Endothelial cell of umbilical vein (primary cell): ENCODE measurements at regions not wholly inside any gene's neighbourhood (a gene's known extent, or its start where the extent isn't known, plus 50 kb on each side); places are given as distances from the start of the nearest gene placed in this dataset.

ENCODE experiments used
- BruUV-seq: library from RNA; stranded (reverse); fragments of 400-500 nt; replicated peaks from 2 replicates; lab custom pipeline; 2021; lab: Mats Ljungman, UMichigan
- CTCF ChIA-PET: fragments of 300-600, 350-600 bp; sonication (Branson Sonifier 250); formaldehyde crosslinking; loops from one replicate; lab custom pipeline; 2021; ENCODE audit warnings: antibody characterized with exemption, inconsistent platforms; lab: Charles Lee
- POLR2A ChIA-PET: fragments of 300-600, 350-600 bp; sonication (Branson Sonifier 250); formaldehyde crosslinking; loops from one replicate; lab custom pipeline; 2021; ENCODE audit warnings: antibody characterized with exemption, inconsistent platforms; lab: Charles Lee
- DNase-seq: peaks from one replicate; pipeline ENCODE4 v3.0.0-alpha.2; 2011; ENCODE audit warnings: low read depth, low spot score
- FAIRE-seq: peaks from 2 replicates; lab custom pipeline; 2011; peaks lifted over from hg19 to GRCh38; lab: Jason Lieb, UNC
- H2AFZ ChIP-seq: 2 replicates; pipeline ENCODE4 v1.6.0; 2012; ENCODE audit warnings: low read depth, low read length, control low read depth, inconsistent platforms
- H3K27ac ChIP-seq: 2 replicates; pipeline ENCODE4 v1.5.1; 2011; ENCODE audit warnings: low read depth, mild to moderate bottlenecking, control low read depth, low read length, moderate library complexity; ENCODE audit not compliant: insufficient read depth
- H3K27me3 ChIP-seq, 2 experiments: 2 replicates each; pipeline versions ENCODE4 v1.6.0 to v1.6.1; 2011; ENCODE audit warnings: low read length in 2 of 2, mixed read lengths in 1 of 2; ENCODE audit not compliant: control insufficient read depth in 2 of 2, insufficient read depth in 2 of 2
- H3K36me3 ChIP-seq, 2 experiments: 2 replicates in 1 of 2; 3 replicates in 1 of 2; pipeline ENCODE4 v1.5.1; 2011; ENCODE audit warnings: low read length in 2 of 2, mild to moderate bottlenecking in 1 of 2, moderate library complexity in 1 of 2; ENCODE audit not compliant: control insufficient read depth in 2 of 2, insufficient read depth in 2 of 2; ENCODE audit errors: extremely low read depth in 1 of 2
- H3K4me1 ChIP-seq: 3 replicates; pipeline ENCODE4 v1.5.1; 2011; ENCODE audit warnings: mild to moderate bottlenecking, low read length; ENCODE audit not compliant: control insufficient read depth, insufficient read depth; ENCODE audit errors: extremely low read depth
- H3K4me2 ChIP-seq: 2 replicates; pipeline ENCODE4 v1.6.1; 2011; ENCODE audit warnings: low read length, control low read depth, mixed read lengths; ENCODE audit not compliant: insufficient read depth
- H3K4me3 ChIP-seq, 3 experiments: fragments of 200-600 bp in 1 of 3; sonication (generic), shearing (Covaris generic) in 1 of 3; replicated peaks in 1 of 3; 2 replicates each; pipeline ENCODE4 v1.5.1; 2011 to 2016; ENCODE audit warnings: control low read depth in 3 of 3, low read length in 3 of 3, mild to moderate bottlenecking in 2 of 3, inconsistent platforms in 1 of 3, low read depth in 1 of 3, moderate library complexity in 1 of 3; ENCODE audit not compliant: insufficient read depth in 1 of 3
- H3K79me2 ChIP-seq: 2 replicates; pipeline ENCODE4 v1.6.0; 2012; ENCODE audit warnings: low read length, inconsistent platforms; ENCODE audit not compliant: control insufficient read depth, insufficient read depth
- H3K9ac ChIP-seq: replicated peaks from 2 replicates; pipeline ENCODE3; 2011; ENCODE audit warnings: low read length, control low read depth; ENCODE audit not compliant: insufficient read depth; ENCODE audit errors: extremely low read depth
- H3K9me1 ChIP-seq: replicated peaks from 3 replicates; pipeline ENCODE4 v1.6.0; 2011; ENCODE audit warnings: mild to moderate bottlenecking, low read length; ENCODE audit not compliant: control insufficient read depth, insufficient read depth; ENCODE audit errors: extremely low read depth
- H3K9me3 ChIP-seq: replicated peaks from 2 replicates; pipeline ENCODE4 v1.5.1; 2012; ENCODE audit warnings: low read length, inconsistent platforms; ENCODE audit not compliant: control insufficient read depth, insufficient read depth
- H4K20me1 ChIP-seq: replicated peaks from 2 replicates; pipeline ENCODE3; 2011; ENCODE audit warnings: mild to moderate bottlenecking, low read length; ENCODE audit not compliant: control insufficient read depth, insufficient read depth; ENCODE audit errors: extremely low read depth
- EZH2 ChIP-seq: IDR thresholded peaks from 2 replicates; pipeline ENCODE4 v1.6.1; 2012; ENCODE audit warnings: borderline replicate concordance, low read depth, mild to moderate bottlenecking, moderate library complexity, low read length, inconsistent platforms; ENCODE audit not compliant: severe bottlenecking
- GATA2 ChIP-seq: IDR thresholded peaks from 2 replicates; pipeline ENCODE4 v1.7.0; 2011; ENCODE audit warnings: low read depth, mild to moderate bottlenecking, moderate library complexity, mixed read lengths, low read length; ENCODE audit not compliant: insufficient read length, insufficient read depth
- JUN ChIP-seq: IDR thresholded peaks from 2 replicates; pipeline ENCODE4 v1.6.1; 2011; ENCODE audit warnings: borderline replicate concordance, low read depth; ENCODE audit not compliant: insufficient read length, insufficient read depth
- MAX ChIP-seq: IDR thresholded peaks from 2 replicates; pipeline ENCODE4 v1.6.1; 2011; ENCODE audit not compliant: insufficient read depth, insufficient read length
- MYC ChIP-seq: IDR thresholded peaks from one replicate; pipeline ENCODE4 v1.6.1; 2011; ENCODE audit warnings: mild to moderate bottlenecking, low read depth, low read length
- POLR2A ChIP-seq: IDR thresholded peaks from 2 replicates; pipeline ENCODE4 v1.6.1; 2012; ENCODE audit warnings: low read depth, mild to moderate bottlenecking, control low read depth, low read length
- POLR2AphosphoS5 ChIP-seq: IDR thresholded peaks from 2 replicates; pipeline ENCODE4 v1.6.1; 2012; ENCODE audit warnings: low read depth, mild to moderate bottlenecking, control low read depth, low read length, moderate library complexity; ENCODE audit not compliant: insufficient read depth
- dilution Hi-C: fragments of 300-500 bp; cut with MboI; formaldehyde crosslinking; loops from one replicate; pipeline ENCODE4 v1.15.0; 2019; ENCODE audit warnings: low sequenced_read_pairs; ENCODE audit not compliant: extremely low pct_ligation_motif_present
- intact Hi-C: fragments of 100-400 bp; cut with micrococcal nuclease; formaldehyde crosslinking; loops from one replicate; pipeline ENCODE4 v1.10.0; 2022
- TF ChIP-seq, protein P1 (sequence below), 2 donors: IDR thresholded peaks; 1 replicate in 1 of 2; 2 replicates in 1 of 2; pipeline ENCODE4 v1.5.1; 2011; ENCODE audit warnings: low read length in 2 of 2, mild to moderate bottlenecking in 2 of 2, moderate library complexity in 2 of 2, control low read depth in 1 of 2, inconsistent platforms in 1 of 2, low read depth in 1 of 2; ENCODE audit not compliant: insufficient read depth in 1 of 2; ENCODE audit errors: extremely low read depth in 1 of 2

DNA sequence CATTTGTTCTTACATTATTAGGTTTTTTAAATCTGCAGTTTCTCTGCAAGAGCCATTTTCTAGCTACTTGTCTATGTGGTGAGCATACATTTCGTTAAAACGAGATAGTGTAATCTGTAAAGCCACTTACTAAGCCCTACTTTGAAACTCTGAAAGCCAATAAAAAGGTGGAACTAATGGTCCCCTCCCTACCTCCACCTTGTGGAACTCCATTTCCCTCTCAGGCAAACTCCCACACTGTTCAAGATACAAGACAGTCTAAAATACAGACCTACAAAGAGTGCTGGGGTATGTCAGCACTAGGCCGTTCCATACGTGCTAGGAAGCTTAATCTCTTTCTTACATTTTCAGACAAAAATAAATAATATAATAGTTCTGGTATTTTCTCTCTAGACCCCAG, 74.1 kb downstream of the DUSP6 start:
- H3K4me2 ChIP-seq: no peak overlapping the region
- peaks cover 16% of the 10 kb centered on the region for H3K4me1 ChIP-seq
- no peaks in the 10 kb centered on the region for H3K9me3 ChIP-seq
- no peaks in the 10 kb centered on the region for H3K9me1 ChIP-seq
- no TSS peak for BruUV-seq
- ChIA-PET POLR2A (no interaction called here), CTCF (no interaction called here)
- H4K20me1 ChIP-seq: no peaks in the 10 kb centered on the region
- H3K27me3 ChIP-seq: no peaks in the 10 kb centered on the region
- no peak overlapping the region for H2AFZ ChIP-seq
- H3K4me3 ChIP-seq: no peak overlapping the region
- no peak overlapping the region for H3K27ac ChIP-seq
- dilution Hi-C loops (no loop called here), intact Hi-C loops (no loop called here)
- no peak overlapping the region for H3K9ac ChIP-seq
- FAIRE-seq (no peak), DNase-seq (no peak)
- no peak for TF ChIP-seq GATA2
- no peak for TF ChIP-seq MYC
- no peaks in the 10 kb centered on the region for H3K79me2 ChIP-seq
- H3K36me3 ChIP-seq: no peaks in the 10 kb centered on the region

DNA sequence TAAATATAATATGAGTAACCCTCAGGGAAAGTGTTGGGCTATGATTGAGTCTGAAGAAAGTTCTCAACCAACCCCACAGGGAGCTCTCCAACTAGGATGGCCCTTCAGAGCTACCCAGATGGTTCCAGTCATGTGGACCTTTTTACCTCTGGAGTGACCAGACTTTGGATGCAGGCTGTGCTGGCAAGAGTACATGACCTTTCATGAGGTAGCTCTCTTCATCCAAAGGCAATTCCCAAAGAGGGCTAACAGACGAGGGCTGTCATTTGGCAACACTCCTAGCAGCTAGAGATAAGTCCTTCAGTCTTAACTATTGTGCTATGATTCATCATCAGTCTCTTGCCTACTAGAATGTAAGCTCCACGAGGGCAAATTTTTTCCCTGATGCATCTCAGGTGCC, 75.4 kb downstream of the DUSP6 start:
- Histone ChIP-seq H3K4me2 (no peak overlapping the region), H3K9ac (no peak overlapping the region), H3K9me1 (no peaks in the 10 kb centered on the region), H3K79me2 (no peaks in the 10 kb centered on the region), H3K9me3 (no peaks in the 10 kb centered on the region), H3K27ac (no peak overlapping the region), H3K4me1 (peaks cover 16% of the 10 kb centered on the region), H2AFZ (no peak overlapping the region), H4K20me1 (no peaks in the 10 kb centered on the region), H3K27me3 (no peaks in the 10 kb centered on the region), H3K4me3 (no peak overlapping the region), H3K36me3 (no peaks in the 10 kb centered on the region)
- FAIRE-seq (no peak), DNase-seq (no peak)
- CTCF ChIA-PET: interaction anchor here (1.5 kb wide), 1 partner anchor 184 kb away, joined by 4 read pairs; no protein-coding TSS in a partner anchor
- TF ChIP-seq GATA2: no peak
- no peak for TF ChIP-seq EZH2
- TF ChIP-seq MYC: no peak
- TF ChIP-seq POLR2AphosphoS5: no peak
- no peak for TF ChIP-seq POLR2A
- TF ChIP-seq MAX: no peak
- TF ChIP-seq, protein P1, sequence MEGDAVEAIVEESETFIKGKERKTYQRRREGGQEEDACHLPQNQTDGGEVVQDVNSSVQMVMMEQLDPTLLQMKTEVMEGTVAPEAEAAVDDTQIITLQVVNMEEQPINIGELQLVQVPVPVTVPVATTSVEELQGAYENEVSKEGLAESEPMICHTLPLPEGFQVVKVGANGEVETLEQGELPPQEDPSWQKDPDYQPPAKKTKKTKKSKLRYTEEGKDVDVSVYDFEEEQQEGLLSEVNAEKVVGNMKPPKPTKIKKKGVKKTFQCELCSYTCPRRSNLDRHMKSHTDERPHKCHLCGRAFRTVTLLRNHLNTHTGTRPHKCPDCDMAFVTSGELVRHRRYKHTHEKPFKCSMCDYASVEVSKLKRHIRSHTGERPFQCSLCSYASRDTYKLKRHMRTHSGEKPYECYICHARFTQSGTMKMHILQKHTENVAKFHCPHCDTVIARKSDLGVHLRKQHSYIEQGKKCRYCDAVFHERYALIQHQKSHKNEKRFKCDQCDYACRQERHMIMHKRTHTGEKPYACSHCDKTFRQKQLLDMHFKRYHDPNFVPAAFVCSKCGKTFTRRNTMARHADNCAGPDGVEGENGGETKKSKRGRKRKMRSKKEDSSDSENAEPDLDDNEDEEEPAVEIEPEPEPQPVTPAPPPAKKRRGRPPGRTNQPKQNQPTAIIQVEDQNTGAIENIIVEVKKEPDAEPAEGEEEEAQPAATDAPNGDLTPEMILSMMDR (IDR thresholded peaks at IDR 0.05; ENCODE audit: extremely low read depth in 1 of 2, insufficient read depth in 1 of 2, low read depth in 1 of 2, low read length in 2 of 2): no peak
- no peak for TF ChIP-seq JUN
- dilution Hi-C loops: no loop called here
- POLR2A ChIA-PET: interaction anchor here (1.1 kb wide), 1 partner anchor 40 kb away, joined by 3 read pairs; no protein-coding TSS in a partner anchor
- BruUV-seq: no TSS peak
- intact Hi-C loops: no loop called here
